ENCODE measurements at regions not wholly inside any gene's neighbourhood (a gene's known extent, or its start where the extent isn't known, plus 50 kb on each side); places are given as distances from the start of the nearest gene placed in this dataset.
A peak's percentile ranks its signal among the peaks of the same experiment; 100 is the strongest.

GRCh38 chr7:32428546-32428945, 61.6 kb downstream of the LSM5 start:
- DNase-seq (ENCODE audit: low read depth), result no peak

- peak; percentile 56 for DNase-seq (ENCODE audit: low read depth)
Observed at GRCh38 chr7:32427769-32428291, 62.4 kb downstream of the LSM5 start.

- no peak for DNase-seq (ENCODE audit: low read depth)
Observed at GRCh38 chr7:32416846-32417245, 73.3 kb downstream of the LSM5 start.

- DNase-seq (ENCODE audit: low read depth), result no peak
Observed at GRCh38 chr7:32415936-32416335, 74.2 kb downstream of the LSM5 start.

GRCh38 chr7:32415519-32415918, 74.7 kb downstream of the LSM5 start:
- no peak for DNase-seq (ENCODE audit: low read depth)

- DNase-seq (ENCODE audit: low read depth), result no peak
Observed at GRCh38 chr7:32412471-32412870, 77.7 kb downstream of the LSM5 start.

- DNase-seq (ENCODE audit: low read depth), result no peak
Observed at GRCh38 chr7:32410545-32410944, 79.6 kb downstream of the LSM5 start.

GRCh38 chr7:32406386-32406785, 83.8 kb downstream of the LSM5 start:
- no peak for DNase-seq (ENCODE audit: low read depth)

GRCh38 chr7:32403463-32404229, 86.5 kb downstream of the LSM5 start:
- DNase-seq (ENCODE audit: low read depth), result no peak

GRCh38 chr7:32400676-32401075, 89.5 kb downstream of the LSM5 start:
- DNase-seq (ENCODE audit: low read depth), result no peak

GRCh38 chr7:32399311-32399710, 90.9 kb downstream of the LSM5 start:
- DNase-seq (ENCODE audit: low read depth), result no peak

GRCh38 chr7:32395168-32395567, 95.0 kb downstream of the LSM5 start:
- DNase-seq (ENCODE audit: low read depth), result no peak

- DNase-seq (ENCODE audit: low read depth), result no peak
Observed at GRCh38 chr7:32393861-32394260, 96.3 kb downstream of the LSM5 start.

GRCh38 chr7:32390210-32390609, 100.0 kb downstream of the LSM5 start:
- no peak for DNase-seq (ENCODE audit: low read depth)

GRCh38 chr7:32385316-32385956, 104.7 kb downstream of the LSM5 start:
- no peak for DNase-seq (ENCODE audit: low read depth)

GRCh38 chr7:32381024-32381601, 109.1 kb downstream of the LSM5 start:
- no peak for DNase-seq (ENCODE audit: low read depth)

- no peak for DNase-seq (ENCODE audit: low read depth)
Observed at GRCh38 chr7:32379510-32380112, 110.6 kb downstream of the LSM5 start.

GRCh38 chr7:32378988-32379387, 111.2 kb downstream of the LSM5 start:
- DNase-seq (ENCODE audit: low read depth), result no peak

- DNase-seq (ENCODE audit: low read depth), result no peak
Observed at GRCh38 chr7:32364581-32364980, 125.6 kb downstream of the LSM5 start.

- DNase-seq (ENCODE audit: low read depth), result no peak
Observed at GRCh38 chr7:32360127-32360526, 130.1 kb downstream of the LSM5 start.

- DNase-seq (ENCODE audit: low read depth), result no peak
Observed at GRCh38 chr7:32357535-32358277, 132.5 kb downstream of the LSM5 start.

- DNase-seq (ENCODE audit: low read depth), result no peak
Observed at GRCh38 chr7:32347244-32347828, 142.8 kb downstream of the LSM5 start.
